NCI-H128 (cell line): ENCODE measurements at regions not wholly inside any gene's neighbourhood (a gene's known extent, or its start where the extent isn't known, plus 50 kb on each side); places are given as distances from the start of the nearest gene placed in this dataset.

Experiments
- DNase-seq: peaks from one replicate; lab custom pipeline; 2025; ENCODE audit not compliant: unreplicated experiment; lab: John Stamatoyannopoulos, UW

DNA sequence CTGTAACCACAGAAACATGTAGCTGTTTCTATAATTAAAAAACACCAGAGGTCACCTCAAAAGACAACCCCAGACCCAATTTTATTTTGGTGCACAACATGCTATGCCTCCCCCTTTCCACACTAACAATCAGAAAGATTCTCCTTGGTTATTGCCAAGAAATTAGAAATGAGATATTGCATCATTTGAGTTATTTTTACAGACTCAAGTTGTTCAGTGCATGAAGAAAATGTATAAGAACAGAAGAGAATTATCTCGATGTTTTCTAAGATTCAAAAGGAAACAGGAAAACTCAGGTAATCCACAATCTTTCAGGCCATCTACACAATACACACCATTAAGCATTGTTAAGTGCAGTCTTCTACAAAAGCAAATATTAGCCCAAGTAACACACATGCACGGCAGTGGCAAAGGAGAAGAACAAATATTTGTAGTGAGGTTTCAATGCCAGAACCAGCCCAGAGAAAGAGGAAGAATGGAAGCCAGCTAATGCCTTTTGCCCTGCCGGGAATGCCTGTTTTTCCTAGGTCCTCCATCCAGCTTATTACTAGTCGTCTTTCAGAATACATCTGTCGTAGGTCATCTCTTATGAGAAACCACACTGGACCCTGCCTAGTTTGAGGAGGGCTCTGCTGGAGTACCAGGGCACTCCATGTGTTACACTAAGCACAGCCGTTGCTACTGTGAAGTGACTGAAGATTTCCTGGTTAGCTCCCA, 67.6 kb upstream of the C1GALT1 start:
- no peak for DNase-seq

DNA sequence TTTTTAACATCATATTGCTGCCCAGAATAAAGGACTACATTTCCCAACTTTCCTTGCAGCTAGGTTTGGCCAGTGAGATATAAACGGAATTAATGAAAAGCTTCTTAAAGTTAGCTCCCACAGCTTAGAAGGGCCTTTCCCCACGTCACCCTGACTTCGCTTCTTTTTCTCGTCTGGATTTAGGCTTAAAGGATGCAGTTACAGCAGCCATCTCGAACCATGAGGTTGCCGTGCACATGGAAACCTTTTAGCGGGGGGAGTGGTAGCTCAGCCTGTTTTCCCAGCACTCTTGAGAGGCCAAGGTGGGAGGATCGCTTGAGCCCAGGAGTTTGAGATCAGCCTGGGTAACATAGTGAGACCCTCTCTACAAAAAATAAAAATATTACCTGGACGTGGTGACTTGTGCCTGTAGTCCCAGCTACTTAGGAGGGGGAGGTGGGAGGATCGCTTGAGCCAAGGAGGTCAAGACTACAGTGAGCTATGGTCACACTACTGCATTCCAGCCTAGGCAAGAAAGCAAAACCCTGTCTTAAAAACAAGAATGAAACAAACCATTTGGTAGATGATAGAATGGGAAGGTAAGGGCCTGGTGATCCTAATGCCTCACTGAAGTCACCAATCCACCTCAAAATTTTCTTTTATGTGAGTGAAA, 64.3 kb upstream of the C1GALT1 start:
- no peak for DNase-seq

DNA sequence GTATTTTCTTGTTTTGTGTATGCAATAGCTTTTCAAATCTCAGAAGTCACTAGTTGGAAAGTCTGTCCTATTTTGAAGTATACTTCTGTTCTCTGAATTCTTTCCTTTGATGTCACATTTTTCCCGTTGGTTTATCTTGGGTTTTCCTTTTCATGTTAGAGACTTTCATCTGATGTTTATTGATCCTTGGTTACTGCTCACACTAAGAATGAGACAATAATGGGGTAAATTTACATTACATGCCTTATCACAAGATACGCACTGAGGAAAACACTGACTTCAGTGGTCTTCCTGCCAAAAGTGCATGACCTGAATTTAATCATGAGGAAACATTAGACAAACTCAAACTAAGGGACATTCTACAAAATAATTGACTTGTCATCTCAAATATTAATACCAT, 63.5 kb upstream of the C1GALT1 start:
- no peak for DNase-seq

DNA sequence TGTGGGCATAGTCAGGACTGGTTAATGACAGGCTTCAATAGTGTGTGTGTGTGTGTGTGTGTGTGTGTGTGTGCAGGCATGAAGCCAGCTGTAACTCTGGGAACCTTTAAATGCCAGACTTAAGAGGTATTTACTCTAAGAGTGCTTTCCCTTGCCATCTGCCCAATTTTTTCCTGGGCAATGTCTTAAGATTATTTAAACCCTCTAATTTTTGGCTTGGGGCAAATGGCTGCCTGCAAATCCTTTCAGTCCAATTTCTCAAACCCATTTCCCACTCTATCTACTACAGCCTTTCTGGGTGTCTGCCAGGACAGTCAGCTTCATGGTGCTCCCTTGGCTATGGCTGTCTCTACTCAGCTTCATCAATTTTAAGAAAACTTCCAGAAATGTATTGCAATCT, 62.6 kb upstream of the C1GALT1 start:
- no peak for DNase-seq

DNA sequence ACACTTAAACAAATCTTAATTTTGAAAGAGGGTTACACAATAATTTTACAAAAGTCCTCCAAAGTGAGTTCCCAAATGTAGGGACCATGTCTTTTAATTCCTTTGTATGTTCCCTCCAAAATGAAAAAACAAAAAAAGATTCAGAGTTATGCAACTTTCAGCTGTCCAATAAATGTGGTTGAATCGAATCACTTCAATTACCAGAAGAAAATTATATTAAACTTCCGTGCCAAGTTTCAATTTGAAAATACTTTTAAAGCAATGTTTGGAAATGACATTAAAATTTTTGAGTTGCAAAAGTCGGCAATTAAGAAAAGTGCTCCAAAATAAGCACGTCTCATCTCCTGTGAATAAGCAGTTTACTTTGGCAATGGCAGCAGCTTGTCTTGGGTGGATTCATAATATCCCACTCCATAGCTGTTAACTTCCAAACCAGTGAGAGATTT, 60.3 kb upstream of the C1GALT1 start:
- DNase-seq: no peak

DNA sequence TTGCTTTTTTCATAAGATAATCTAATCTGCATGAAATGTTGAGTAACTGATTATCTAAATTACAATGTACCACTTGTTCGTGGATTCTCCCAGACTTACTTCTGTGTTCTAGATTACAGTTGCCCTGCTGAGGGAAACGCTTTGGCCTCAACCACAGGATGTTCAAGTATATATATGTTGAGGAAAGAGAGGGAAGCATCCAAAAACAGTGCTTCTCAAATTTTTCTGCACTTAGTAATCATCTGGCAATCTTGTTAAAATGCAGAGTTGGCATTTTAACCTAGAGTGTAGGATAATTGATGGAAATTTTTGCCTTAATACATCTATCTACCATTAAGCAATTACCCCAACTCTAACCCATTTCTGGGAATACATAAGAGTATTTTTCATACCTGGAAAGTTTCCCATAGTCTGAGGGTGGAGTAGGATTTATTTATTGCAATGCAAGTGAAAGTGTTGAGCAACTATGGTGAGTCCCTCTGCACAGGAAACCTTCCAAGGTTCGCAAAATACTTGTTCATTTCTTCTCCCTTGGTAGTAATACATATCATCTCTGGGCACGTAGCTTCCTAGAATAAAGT, 59.6 kb upstream of the C1GALT1 start:
- no peak for DNase-seq

DNA sequence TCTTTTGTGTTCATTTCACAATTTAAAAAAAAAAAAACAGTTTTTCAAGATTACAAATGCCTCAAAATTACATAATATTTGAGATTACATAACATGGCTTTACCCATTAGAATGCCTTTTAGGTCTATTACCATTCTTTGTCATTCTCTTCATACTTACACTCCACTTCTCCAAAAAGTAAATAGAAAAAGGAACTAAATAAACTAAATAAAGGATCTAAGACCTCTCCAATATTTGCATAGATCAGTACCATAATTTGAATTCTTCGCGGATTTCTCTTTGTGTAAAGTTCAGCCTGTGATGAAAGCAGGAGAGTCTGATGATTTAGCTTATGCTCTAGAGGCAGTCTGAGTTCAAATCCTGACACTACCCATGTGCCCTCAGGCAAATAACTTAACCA, 56.4 kb upstream of the C1GALT1 start:
- DNase-seq: no peak

DNA sequence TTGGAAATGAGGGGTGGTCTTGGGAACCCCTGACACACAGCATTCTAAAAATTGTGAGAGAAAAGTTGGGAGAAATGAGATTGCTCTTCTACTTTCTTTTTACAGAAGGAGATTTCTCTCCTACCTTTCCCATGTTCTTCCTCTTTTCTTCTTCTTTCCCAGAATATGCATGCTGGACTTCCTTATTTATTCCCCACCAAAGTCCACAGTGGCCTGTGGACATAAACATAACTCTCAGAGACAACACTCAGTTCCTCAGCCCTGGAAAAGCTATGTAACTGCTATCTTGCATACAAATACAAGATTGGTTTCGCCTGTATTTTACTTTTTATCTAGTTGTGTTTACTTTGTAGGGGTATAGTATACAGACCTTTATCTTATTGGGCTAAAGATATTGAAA, 54.6 kb upstream of the C1GALT1 start:
- DNase-seq: no peak

DNA sequence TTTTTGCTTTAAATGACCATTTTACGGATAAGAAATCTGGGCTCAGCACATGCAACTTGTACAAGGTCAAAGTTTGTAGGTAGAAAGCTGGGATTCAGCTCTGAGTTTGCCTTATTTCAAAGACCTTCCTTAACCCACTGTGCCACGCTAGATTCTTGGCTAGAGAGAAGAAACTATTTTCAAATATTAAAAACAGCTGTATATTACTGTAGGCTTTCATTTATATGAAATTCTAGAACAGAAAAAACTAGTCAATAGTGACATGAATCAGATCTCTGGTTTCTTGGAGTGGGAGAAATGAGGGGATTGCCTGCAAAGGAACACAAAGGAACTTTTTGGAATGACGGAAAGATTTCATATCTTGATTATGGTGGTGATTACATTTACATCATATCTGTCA, 53.0 kb upstream of the C1GALT1 start:
- no peak for DNase-seq

DNA sequence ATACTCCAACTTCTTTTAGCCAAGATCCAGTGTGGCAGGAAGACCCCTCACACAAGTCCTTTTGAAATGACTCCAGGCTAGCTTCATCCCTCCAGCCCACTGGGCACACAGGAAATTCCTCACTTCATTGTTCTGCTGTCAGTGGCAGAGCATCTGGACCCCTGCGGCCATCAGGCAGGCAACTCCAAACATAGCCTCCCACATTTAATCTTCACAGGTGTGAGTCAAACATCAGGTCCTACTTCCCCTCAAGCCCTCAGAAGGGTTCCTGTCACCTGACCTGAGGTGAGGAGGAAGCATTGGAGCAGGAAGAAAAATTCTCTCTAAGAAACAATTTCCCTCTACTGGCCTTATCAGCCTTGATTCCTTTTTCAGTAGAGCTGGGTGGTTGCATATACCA, 51.1 kb upstream of the C1GALT1 start:
- DNase-seq: no peak
